HG03469 (cell line): ENCODE measurements at regions not wholly inside any gene's neighbourhood (a gene's known extent, or its start where the extent isn't known, plus 50 kb on each side); places are given as distances from the start of the nearest gene placed in this dataset.

Experiments used
- ATAC-seq: cut with Tn5 transposase; IDR thresholded peaks from one replicate; pipeline ENCODE4 v1.9.1; 2021; ENCODE audit warnings: mild to moderate bottlenecking, moderate library complexity, moderate number of reproducible peaks; ENCODE audit not compliant: unreplicated experiment

DNA sequence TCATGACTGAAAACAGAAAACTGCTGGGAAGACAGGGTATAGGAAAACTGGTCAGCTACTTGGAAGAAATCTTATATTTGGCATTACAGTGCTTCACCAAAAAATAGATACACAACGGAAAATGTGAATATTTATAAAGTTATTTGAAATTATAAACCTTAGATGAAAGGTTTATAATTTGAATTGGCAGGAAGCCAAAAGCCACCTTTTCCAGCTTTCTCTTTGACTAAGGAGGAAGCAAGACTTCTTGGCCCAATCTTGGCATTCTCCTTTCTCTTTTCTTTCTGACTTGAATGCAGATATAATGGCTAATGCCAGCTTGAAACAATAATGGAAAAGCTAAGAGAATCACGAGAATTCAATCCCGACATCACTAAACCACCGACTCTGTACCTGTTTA, 196.5 kb upstream of the PIK3C3 start:
- no peak for ATAC-seq

DNA sequence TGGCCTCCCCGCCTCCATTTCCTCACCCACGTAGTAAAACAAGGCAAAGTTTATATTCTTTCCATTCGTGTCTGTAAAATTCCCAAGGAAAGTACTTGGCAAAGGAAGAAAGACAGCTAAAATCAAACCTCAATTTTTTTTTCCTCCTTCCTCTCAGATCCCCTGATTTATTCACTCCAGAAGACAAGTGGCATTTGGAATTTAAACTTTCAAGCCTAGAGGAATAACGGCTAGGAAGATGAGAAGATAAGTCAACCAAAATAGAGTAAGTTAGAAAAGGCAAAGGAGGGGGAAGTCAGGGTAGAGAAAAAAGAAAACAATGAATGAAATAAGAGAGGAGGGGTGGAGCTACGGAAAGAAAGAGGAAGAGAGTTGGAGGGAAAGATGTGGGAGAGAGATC, 198.9 kb upstream of the PIK3C3 start:
- no peak for ATAC-seq

DNA sequence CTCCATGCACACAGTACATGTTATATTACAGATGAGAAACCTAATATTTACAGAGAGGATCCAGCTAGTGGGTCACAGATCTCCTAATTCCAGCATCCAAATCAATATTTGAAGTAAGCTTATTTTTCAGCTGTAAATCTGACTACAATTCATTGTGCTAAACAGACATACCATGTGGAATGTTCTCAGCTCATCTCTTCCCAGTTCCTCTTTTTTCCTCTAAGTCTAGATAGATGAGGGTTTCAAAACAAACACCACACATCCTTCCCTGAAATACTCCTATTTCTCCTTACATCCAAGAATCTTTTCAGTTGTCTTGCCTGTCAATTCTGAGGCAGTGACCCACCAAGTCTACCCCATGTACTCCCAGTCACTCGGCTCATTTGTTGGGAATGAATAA, 200.7 kb upstream of the PIK3C3 start:
- no peak for ATAC-seq

DNA sequence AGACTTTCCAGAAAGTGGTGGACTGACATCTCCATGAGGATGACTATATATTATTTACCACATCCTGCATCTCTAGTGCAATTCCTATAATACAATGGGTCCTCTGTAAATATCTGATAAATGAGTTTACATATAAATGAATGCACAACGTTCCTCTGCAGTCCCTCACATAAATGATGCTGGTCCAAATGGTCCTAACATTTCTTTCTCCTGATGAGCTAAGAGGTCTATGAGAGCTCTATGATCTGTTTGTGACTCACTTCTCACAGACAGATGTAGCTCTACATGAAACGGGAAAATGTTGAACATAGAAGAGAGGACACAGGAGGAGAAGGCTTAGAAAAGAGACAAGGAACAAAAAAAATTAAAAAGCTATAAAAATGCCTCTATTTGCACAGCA, 201.2 kb upstream of the PIK3C3 start:
- no peak for ATAC-seq

DNA sequence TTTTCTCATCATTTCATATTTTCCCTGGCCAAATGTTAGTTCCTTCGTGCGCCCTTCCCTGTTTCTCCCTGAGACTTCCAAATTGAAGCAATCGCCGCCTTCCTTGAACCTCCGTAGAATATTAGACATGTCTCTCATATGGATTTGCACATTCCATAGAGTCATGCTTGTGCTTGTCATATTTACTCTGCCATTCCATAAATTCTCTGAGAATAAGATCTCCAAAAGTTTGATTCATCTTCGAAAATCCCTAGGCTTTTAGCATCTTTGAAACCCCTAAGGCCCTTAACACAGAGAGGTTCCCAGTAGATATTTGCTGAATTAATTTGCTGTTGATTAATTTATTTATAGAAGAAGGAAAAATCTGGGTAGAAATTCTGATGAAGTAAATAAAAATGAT, 202.2 kb upstream of the PIK3C3 start:
- no peak for ATAC-seq

DNA sequence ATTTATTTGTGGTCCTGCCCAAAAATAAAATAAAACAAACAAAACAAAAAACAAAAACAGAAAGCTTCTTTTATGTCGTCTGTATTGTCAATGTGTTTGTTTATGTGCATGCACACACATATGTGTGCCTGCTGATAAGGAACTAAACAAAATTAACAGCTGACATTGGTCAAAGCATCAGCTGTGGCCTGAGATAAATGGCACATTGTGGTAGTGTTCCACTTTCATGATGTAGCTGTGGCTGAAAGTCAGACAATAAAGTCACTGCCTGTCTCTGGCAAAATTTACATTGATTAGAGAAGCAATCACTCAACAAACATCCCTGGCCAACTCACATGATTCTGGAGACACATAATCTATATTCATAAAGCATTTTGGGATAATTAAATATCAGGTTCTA, 203.4 kb upstream of the PIK3C3 start:
- no peak for ATAC-seq

DNA sequence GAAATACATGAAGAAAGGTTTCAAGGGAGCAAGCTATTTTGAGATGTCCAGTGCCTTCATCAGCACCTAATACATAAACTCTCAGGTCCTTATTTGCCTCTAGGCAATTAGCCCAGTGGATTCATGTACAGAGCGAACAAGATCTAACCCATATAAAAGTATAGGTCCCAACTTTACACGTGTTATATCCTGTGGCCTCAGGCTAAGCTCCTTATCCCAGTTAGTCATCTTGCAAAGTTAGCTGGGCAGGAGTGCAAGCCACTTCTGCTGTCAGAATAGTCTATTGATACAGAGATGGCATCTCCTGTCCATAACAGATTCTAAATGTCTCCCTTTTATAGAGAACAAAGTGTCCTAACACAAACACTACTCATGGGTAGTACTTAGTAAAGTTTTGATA, 203.9 kb upstream of the PIK3C3 start:
- ATAC-seq: no peak

DNA sequence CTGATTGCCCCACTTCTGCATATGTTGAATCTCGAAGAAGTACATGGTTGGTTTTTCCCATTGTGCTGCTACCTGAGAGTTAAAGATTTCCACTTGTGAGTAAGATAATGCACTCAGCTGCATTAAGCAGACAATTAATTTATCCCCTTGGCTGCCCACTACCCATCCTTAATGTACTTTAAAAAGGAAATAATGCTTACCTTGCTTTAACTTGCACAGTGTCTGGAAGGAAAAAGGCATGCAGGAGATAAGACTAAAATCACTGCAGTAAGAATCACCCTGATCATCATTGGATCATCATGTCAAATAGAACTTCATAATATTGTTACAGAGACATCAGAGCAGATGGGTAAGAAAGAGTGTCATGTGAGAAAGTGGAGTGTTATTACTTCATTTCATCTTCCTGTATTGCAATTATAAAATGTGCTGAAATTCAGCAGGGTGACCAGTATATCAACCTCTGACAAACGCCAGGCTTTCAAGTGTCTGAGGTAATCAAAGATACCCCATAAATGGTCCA, 207.3 kb upstream of the PIK3C3 start:
- ATAC-seq: no peak

DNA sequence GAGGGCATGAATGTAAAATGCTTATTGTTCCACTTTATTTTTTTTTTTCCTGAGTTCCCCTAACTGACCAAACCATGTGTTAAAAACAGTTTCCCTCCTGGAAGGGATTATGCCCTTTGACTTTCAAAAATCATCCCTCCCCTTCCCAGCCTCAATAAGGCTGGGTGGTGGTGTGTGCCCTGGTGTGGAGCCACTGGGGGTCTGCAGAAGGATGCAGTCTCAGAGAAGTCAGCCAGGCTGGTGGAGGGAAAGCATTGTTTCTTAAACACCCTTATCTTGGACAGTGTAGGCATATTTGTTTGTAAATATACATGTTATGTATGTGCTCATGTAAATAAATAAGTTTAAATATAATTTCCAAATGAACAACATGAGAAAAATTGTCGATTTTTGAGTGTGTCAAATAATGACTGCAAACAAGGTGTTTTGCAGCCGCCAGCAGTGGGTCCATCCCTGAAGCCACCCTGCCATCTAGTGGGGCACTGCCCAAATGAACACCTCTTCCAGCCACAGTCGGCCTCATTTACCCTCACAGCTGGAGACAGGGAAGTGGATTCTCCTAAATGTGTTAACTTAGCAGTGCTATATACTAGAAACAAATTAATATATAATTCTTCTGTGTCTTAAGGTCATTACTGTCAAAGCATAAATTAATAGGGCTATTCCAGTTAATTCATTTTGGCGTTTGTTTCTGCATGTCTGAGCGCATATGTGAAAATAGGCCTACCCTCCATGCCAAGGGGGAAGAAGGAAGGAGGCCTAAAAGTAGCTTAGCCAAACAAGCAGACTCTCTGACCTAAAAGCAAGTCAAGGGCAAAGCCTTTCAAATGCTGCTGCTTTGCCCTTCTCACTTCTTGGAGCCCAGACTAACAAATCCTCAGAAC, 209.6 kb upstream of the PIK3C3 start:
- ATAC-seq: peak; percentile 75

DNA sequence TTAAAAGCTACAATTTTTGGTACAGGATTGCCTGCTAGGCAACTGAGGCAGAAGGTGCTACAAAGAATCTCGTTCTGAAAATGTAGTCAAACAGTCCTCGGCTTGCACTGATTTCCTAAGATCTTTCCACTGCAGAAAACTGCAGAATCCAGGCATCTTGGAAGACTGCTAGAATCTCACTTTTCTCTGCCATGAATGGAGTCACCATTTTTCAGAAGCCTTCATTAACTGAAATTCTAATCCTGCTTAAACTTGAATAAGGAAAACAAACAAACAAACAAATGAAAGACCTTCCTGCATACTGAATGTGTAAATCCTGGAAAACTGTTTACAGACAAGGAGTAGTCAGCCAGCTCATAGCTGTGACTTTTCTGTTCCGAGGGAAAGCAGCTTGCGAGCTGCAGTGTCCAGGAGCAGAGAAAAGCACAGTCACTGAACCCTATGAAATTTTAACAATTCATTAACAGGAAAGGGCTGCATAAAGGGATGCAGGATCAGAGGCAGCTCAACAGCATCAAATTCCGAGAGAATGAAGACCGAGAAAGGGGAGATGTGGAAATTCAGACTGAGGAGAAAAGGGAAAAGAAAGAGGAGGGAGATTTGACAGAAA, 210.5 kb upstream of the PIK3C3 start:
- no peak for ATAC-seq

DNA sequence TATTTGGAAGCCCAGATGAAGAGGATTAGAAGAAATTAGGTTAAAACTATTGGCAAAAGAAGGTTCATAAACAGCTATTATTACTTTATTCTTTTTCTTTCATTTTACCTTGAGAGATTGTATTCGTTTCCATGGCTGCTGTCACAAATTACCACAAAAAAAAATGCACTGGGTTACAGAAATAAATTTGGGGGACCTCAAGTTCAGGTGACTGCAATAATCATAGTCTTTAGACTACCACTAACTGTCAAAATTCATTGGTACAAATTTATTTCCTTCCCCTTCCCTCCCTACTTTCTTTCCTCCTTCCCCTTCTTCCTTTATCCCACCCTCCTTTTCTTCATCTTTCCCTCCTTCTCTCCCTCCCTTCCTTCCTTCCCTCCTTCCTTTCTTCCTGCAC, 217.8 kb upstream of the PIK3C3 start:
- ATAC-seq: no peak

DNA sequence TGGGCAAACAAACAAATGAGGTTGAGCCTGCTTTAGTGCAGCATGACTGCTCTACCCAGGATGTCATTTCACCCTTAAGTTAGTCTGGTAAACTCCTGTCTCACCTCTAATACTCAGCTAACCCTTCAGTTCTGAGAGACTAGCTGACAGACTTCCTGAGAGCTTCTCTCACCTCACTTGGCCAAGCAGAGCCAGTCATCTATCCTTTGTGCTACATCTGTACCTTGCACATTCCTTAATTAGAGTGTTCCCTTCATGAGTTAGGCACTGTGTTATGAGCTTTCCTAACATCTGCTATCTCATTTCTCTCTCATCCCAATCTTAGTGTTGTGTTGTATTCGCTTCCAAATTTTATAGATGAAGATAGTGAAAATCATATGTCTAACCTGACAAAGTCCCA, 220.1 kb upstream of the PIK3C3 start:
- no peak for ATAC-seq

DNA sequence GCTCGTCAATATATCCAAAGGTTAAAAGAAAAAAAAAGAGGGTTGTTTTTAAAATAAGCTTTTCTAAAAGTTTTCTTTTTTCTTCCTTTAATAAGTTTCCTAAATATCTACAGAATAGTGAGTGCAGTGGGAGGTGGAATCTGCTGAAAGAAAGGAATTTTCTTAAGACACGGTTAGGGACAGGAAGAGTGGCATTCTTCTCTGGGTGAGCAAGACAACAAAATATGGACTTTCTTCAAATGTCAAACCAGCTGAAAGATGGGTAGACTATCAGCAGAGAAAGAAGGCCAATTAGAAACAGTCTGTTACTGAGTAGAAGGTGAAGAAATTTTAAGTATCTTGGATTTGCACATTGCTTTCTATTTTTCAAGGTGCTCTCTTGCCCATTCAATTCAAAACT, 222.7 kb upstream of the PIK3C3 start:
- ATAC-seq: no peak

DNA sequence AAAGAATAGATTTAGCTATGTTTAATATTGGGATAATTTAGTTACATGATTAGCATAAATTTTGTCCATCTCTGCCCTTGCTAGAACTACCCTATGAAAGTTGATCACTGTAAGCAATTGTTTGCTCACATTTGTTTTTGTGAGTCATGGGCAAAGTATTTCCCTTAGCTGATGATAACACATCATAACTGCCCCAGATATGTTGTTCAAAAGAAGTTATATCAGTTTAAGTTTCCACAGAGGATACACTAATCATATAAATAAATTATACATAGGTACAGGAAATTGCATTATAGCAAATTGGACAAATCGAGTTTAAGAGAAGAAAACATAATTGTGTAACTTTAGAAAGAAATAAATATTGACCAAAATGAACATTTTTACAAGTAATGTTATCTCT, 223.2 kb upstream of the PIK3C3 start:
- no peak for ATAC-seq

DNA sequence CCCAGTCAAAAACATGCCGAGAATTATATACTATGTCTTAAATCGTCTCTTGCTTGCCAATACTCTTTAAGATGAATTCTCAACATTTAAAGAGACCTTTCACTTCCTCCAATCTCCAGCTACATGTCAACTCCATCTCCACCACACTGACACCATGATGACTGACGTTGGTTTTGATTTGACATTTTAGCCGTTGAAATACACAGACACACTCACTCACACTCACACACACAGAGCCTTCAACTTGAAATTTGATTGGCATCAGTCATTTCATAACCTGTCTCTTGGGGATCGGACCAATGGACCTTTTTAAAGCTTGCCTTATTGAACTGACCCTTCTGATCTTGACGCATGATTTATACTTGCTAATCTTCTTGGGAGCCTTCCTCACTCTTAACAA, 230.8 kb upstream of the PIK3C3 start:
- no peak for ATAC-seq

DNA sequence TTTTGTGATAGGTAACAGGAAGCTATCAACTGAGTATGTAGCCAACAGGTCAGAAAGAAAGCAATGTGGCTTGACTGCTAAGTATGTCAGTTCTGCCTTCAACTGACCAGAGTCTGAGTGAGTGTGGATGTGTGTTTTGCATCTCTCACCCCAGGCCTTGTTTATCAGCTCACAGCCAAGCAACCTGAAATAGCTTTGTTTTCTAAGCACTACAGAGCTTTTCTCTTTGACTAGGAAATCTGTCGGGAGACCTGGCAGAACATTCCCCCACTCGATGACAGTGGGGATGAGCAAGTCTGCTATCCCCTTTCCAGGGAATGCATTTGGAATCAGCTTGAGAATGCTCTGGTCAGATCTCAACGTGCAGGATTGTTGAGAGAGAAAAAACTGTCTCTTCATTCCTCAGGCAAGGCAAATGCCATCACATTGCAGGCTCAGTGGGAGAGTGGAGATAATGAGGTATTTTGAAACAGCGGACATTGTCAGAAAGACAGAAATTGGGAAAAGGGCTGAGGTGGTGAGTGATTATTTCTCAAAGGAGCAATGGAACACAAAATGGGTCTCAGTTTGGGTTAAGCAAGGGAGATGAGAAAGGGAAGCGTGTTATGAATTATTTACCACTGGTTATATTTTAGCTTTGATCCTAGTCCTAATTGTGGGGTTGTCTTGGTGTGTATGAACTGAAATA, 233.8 kb upstream of the PIK3C3 start:
- ATAC-seq: no peak

DNA sequence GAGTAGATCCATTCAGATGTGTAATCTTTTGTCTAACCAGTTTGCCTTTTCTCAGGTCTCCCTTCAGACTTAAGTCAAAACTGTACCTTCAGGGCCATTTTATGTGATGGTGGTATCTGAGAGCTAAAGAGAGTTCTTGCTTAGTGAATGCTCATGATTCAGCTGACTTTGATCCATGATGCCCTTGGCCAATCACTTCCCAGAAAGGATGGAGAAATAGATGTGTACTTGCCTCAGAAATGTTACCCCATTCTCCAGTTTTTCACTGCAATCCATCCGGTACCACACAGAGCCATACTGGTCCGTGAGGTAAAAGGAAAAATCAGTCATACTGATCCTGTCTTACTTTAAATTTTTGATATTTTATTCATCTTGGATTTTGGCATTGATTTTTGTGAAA, 234.8 kb upstream of the PIK3C3 start:
- no peak for ATAC-seq

DNA sequence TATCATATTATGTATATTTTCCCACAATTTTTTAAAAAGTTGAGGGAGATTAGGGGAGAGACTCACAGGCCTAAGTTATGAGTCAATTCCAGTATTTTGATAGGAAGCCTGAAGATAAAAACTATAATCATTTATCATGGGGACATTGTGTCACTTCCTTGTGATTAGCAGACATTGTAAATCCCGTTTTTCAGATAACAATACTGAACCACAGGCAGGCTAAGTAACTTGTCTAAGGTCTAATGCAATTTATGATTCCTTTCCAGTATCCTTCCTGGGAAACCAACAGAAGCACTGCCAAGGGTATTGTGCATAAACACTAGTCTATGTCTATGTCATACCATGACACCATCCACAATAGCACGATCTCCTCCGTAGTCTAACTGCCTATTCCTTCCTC, 235.2 kb upstream of the PIK3C3 start:
- ATAC-seq: no peak

DNA sequence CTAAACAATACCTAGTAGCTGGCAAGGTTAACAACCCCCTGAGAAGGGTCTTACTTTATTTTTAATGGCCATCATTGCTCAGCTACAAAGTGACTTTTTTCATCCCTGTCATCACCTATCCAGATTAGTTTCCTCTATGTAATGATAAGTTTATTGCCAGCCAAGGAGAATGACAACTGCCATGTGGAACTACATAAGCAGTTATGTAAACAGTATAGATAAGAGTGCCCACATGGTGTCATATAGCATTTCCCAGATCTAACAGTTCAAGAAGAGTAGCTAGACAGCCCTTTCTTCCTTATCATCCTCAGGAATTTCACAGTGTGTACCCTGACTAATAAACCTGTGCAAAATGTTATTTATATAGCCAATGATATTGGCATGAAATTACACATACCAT, 240.2 kb upstream of the PIK3C3 start:
- no peak for ATAC-seq

DNA sequence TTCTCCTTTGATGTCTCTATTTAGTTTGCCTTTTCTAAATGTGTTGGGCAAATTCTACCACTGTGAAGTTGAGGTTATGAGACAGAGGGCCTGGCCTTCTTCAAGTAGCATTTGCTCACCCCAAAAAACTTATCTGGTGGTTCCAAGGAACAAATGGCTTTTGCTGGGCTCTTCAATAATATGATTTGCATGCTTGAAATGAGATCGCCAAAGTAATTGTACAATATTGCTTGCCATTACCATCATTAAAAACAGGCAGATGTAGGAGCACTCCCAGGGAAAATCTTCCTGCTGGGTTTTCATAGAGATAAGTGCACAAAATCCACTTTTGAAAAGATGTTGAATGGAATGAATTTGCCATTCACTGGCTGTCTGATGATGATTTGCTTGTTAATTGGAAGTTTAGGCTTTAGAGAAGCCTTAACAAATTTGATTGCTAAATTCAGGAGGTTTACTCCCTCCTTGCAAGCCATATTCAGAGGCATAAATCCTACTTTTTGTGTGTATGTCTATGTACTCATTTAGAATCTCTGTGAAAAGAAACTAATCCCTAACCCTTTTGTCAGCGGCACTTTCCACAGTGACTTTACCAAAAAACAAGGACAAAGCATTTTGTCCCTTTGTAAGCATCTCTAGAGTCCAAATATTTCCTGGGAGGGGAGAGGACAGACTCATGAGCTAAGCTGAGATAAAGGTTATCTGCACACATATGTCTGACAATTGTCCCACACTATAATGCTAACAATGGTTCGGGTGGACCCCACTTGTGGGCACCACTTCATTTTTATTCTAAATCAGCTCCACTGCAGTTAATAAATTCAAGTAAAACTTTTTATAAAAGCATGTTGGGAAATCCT, 240.8 kb upstream of the PIK3C3 start:
- ATAC-seq: no peak

DNA sequence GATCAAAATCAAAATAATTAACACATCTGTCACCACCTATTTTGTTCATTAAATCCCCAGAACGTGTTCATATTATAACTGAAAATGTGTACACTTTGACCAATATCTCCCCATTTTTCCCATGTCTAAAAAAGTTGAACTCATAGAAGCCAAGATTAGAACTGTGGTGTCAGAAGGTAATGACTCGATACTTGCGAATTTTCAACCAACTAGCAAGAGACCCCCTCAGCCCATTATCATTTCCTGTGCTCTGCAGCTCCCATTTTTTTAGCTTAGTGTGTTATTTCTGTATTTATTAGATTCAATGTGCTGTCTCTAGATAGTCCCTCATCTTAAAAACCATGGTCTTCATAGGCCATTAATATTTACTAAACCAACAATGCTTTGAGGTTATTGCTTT, 248.7 kb upstream of the PIK3C3 start:
- no peak for ATAC-seq
